GM18951 (cell line): ENCODE measurements at regions not wholly inside any gene's neighbourhood (a gene's known extent, or its start where the extent isn't known, plus 50 kb on each side); places are given as distances from the start of the nearest gene placed in this dataset.

Experiments used
- POLR2A ChIP-seq: IDR thresholded peaks from 4 replicates; pipeline ENCODE4 v1.6.1; 2011; ENCODE audit warnings: mild to moderate bottlenecking; ENCODE audit not compliant: insufficient read length, insufficient read depth; ENCODE audit errors: extremely low read depth
- in situ Hi-C: fragments of 300-500 bp; cut with MboI; formaldehyde crosslinking; loops from one replicate; pipeline ENCODE4 v1.12.0; 2022; ENCODE audit warnings: low sequenced_read_pairs, mixed read lengths, inconsistent platforms; ENCODE audit not compliant: unreplicated experiment

DNA sequence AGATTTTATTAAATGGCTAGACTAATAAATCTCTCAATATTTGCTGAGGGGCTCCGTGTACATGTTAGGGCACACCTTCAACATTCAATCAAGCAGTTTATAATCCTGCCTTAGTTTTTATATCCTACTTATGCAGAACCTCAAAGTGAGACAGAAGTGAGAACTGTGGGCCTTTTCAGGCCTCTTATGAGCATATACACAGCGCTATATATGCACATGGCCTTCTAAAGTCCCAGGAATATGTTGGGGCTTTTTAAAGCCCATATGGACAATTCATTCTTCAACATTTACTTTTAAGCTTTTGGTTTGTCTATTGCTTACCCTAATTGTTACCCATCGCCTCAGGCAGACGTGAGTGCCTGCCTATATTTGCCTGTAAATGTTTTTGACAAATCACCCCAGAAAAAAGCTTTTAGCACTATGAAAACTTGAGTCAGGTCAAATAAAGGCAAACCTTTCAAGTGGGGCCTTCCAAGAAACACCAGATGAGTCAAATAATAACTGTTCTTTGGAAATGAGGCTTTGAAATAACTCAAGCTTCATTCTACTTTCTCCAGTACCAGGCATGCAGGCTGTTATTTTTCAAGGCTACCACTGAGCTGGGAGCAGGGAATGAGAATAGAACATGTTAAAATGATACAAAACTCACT is 58.2 kb downstream of the ESM1 start:
- in situ Hi-C loops = loop anchor here (25.0 kb wide), 1 partner anchor 210 kb away; no protein-coding TSS in a partner anchor

DNA sequence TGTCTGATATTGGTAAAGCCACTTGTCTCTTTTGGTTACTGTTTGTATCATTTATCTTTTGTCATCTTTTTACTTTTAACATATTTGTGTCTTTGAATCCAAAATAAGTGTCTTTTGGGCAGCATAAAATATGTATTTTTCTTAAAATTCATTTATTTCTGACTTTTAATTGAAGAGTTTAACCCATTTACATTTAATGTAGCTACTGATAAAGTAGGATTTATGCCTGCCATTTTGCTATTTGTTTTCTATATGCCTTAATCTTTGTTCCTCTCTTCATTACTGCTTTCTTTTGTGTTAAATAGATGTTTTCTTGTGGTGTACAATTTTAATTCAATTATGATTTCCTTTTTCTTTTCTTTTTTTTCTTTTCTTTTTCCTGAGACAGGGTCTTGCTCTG is 60.9 kb downstream of the ESM1 start:
- TF ChIP-seq POLR2A = no peak
- in situ Hi-C loops = no loop called here

More for the DNA sequence above, 58.2 kb downstream of the ESM1 start:
- no peak for TF ChIP-seq POLR2A

DNA sequence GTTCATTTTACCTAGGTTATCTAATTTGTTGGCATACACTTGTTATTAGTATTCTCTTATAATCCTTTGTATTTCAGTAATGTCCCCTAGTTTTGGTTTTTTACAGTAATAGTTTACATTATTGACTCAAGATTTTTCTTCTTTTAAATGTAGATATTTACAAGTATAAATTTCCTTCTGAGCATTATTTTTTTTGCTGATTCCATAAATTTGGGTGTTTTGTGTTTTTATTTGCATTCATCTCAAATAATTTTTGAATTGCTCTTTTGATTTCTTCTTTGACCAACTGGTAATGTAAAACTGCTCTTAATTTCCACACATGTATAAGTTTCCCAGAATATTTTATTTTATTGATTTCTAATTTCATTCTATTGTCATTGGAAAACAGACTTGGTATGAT is 68.1 kb downstream of the ESM1 start:
- in situ Hi-C loops = no loop called here
- no peak for TF ChIP-seq POLR2A

DNA sequence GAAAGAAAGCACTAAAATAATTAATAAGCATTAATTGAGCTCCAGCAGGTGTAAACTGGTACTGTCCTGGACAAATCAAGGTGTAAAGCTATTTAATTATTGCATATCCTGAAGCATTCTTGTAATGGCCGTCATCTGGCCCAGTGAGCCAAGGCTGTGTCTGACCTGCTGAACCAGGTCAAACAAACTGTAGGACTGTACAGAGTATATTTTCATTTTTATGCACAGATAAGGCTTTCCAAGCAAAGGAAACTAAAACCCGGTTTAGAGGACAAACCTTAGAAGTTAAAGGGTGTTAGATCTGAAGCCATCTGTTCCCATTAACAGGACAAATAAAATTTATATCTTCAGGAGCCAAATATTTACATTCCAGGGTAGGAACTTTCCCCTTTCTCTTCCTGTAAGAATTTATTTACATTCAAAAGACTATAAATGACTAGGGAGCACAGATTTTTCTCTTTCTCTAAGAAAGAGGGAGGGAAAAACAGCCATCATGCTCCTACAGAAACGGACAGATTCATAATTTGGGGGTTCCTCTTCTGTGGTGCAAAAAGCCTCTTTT is 69.8 kb downstream of the ESM1 start:
- TF ChIP-seq POLR2A = no peak
- in situ Hi-C loops = no loop called here

DNA sequence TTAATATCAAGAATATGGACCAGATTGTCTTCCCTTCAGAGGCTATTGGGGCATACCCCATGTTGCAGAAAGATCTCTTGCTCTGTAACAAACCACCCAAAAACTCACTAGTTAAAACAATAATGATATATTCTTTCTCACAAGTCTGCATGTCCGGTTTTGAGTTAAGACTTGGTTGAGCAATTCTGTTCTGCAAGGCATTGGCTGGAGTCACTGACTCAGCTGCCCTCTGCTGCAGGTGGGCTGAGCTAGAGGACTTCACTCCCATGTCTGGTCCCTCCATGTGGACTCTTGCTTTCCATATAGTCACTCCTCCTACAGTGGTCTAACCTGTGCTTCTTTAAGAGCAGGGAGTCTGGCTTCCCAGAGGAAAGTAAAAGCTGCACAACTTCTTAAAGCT is 73.4 kb downstream of the ESM1 start:
- TF ChIP-seq POLR2A = no peak
- in situ Hi-C loops = no loop called here

GRCh38 chr5:54909911-54910870 is 75.2 kb downstream of the ESM1 start:
- TF ChIP-seq POLR2A = no peak
- in situ Hi-C loops = no loop called here

- no peak for TF ChIP-seq POLR2A
- in situ Hi-C loops = no loop called here
Measured at GRCh38 chr5:54908774-54909525, 76.4 kb downstream of the ESM1 start.

GRCh38 chr5:54905942-54906537 is 79.4 kb downstream of the ESM1 start:
- in situ Hi-C loops = no loop called here
- no peak for TF ChIP-seq POLR2A

- TF ChIP-seq POLR2A = no peak
- in situ Hi-C loops = no loop called here
Measured at GRCh38 chr5:54905246-54905795, 80.1 kb downstream of the ESM1 start.

DNA sequence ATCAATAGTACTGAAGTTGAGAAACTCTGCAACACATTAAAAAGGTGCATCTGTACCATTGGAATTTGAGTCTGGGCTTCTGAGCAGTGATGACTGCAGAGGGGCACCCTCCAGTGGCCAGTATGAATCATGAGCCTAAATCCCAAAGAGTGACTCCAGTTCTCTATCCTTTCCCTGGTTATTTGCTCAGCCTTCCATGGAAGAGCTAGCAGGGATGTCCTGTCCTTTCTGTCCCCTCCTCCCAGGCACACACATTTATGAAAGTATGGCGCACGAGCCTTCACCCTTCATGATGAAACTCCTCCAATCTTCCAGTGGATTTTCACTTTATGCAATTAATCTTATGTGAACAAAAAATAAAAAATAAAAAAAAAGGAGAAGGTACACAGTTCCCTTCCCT is 81.0 kb downstream of the ESM1 start:
- in situ Hi-C loops = no loop called here

GRCh38 chr5:54902791-54903473 is 82.5 kb downstream of the ESM1 start:
- in situ Hi-C loops = no loop called here
- no peak for TF ChIP-seq POLR2A

More for the DNA sequence above, 81.0 kb downstream of the ESM1 start:
- no peak for TF ChIP-seq POLR2A
